IPS DF 4.7 (cell line): ENCODE measurements at regions not wholly inside any gene's neighbourhood (a gene's known extent, or its start where the extent isn't known, plus 50 kb on each side); places are given as distances from the start of the nearest gene placed in this dataset.

Experiments
- DNase-seq: peaks from one replicate; pipeline ENCODE4 v3.0.0-alpha.2; 2013; ENCODE audit warnings: low spot score; ENCODE audit errors: extremely low read depth

DNA sequence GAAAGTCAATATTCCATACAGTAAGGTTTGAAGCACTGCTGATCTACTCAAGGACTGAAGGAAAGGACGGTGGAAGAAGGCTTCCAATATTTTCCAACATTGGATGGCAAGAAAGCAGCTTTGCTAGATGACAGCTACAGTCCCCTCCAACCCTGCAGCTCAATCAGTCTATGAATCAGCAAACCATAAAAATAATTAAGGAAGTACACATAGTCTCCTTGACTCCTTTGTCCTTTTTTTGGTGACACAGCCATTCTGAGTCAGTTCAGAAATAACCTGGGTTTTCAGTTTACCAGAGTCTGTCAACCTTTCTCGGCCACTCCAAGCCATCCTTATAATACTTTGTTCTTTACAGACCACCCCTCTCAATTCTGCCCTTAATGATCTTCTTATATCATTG, 232.5 kb downstream of the IBTK start:
- DNase-seq: no peak

DNA sequence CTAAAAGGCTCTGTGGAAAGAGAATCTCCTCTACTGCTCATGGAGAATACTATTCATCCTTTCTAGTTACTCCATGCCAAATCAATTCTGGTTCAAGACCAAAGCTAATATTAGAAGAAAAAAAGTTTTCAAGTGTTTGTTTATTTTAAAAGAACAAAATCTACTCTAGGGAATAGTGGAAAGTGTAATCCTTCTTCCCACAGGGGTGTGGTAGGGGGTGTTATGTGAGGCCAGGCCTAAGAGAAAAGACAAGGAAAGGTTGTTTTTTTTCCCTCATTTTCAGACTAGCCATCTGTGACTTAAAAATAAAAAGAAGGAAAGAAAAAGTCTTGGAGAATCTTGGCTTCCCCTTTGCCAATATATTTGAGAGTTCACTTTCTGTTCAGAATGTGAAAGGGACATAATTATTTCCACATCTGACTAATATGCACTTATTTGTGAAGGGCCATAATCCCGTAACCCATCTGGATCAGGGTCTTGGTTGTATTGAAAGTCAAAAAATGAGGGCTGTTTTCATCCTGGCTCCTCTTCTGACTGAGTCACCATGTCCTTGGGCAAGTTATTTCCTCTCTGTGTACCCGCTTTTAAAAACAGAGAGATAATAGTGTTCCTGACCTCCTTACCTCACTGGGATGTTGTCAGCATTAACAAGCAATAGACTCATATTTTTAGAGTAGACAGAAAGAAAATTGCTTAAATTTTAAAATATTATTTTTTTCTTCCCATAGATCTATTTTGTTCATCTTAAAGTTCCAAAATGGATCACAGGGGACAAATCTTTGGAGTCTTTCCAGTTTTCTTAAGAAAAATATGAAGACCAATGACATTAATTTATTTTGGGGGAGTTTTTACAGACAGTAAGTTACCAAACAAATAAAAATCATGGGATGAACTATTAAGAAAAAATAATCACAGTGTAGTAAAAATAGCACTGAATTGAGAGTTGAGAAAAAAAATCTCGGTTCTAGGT, 233.7 kb downstream of the IBTK start:
- DNase-seq: no peak

DNA sequence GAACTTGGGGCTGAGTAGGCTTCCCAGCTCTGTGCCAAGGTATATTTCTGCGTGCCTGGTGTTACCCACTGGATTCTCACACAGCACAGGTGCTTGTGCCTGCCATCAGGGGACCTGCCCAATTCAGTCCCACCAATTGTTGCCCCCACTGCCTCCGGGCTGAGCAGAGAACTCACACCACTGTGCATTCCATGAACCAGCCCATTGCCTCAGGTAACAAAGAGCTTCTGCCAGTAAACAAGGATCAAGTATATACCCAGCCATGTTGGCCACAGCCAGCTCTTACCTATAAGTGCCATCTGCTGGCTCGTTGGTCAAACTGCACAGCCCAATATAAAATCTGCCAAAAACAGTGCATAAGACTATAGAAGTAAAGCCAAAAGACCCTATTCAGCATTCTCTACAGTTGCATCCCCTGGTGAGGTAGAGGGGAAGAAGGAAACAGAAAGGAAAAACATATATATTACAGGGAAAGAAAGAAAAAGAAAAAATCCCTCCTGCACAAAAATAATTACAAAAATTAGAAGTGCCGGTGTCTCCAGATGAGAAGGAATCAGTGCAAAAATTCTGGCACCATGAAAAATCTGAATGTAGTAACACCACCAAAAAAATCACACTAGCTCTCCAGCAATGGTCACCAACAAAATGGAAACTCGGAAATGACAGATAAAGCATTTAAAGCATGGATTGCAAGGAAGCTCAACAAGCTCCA, 241.4 kb downstream of the IBTK start:
- DNase-seq: peak; percentile 19

DNA sequence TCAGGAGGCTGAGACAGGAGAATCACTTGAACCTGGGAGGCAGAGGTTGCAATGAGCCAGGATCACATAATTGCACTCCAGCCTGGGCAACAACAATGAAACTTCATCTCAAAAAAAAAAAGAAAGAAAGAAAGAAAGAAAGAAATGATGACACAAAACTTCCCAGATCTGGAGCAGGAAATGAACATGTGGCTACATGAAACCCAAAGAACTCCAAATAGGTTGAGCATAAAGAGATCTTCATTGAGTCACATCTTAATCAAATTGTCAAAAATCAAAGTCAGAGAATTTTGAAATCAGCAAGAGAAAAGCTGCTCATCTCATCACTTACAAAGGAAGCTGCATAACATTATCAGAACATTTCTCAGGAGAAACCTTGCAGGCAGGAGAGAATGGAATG, 247.0 kb downstream of the IBTK start:
- DNase-seq: no peak

DNA sequence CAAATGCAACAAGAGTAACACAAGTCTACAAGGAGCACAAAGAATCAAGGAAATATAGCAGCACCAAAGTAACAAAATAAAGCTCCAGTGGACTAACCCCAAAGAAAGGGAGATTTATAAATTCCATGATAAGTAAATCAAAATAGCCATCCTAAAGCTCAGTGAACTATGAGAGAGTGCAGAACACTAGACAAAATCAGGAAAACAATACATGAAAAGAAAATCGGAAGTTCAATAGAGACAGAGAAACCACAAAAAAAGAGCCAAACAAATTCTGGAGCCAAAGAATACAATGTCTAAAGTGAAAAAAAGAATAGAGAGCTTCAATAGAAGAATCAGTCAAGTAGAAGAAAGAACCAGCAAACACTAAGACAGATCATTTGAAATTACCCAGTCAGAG, 247.3 kb upstream of the TENT5A start:
- DNase-seq: no peak

DNA sequence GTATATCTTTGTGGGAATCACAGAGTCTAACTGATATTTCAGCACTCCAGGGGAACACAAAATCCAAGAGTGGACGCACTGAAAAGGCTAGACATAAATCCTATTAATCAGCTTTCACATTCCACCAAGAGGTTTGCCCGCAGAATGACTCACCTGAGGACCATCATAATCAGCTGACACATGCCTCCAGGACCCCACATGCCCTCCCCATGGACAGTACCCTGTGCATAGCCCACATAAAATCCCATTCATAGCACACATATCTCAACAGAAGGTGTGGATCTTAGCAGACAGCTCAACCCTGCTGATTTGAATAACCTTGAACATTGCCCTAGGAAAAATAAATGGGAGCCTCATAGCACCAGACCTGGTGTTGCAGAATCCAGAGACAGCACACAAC, 246.8 kb upstream of the TENT5A start:
- DNase-seq: no peak

DNA sequence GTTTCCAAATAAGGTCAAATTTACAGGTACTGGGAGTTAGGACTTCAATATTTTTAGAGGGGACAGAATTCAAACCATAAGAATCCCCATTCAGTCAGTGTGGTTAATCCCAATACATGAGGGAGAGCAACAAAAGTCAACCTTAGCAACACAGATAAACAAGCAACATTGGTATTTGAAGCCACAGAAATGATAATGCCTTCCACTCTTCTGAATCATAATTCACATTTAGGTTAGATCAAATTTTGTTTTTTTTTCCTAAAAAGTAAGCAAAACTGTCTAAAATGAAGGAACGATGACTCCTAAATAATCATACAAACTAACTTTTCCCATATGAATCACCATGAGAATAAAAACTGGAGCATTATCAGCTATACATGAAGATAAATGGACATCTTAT, 246.0 kb upstream of the TENT5A start:
- DNase-seq: no peak

DNA sequence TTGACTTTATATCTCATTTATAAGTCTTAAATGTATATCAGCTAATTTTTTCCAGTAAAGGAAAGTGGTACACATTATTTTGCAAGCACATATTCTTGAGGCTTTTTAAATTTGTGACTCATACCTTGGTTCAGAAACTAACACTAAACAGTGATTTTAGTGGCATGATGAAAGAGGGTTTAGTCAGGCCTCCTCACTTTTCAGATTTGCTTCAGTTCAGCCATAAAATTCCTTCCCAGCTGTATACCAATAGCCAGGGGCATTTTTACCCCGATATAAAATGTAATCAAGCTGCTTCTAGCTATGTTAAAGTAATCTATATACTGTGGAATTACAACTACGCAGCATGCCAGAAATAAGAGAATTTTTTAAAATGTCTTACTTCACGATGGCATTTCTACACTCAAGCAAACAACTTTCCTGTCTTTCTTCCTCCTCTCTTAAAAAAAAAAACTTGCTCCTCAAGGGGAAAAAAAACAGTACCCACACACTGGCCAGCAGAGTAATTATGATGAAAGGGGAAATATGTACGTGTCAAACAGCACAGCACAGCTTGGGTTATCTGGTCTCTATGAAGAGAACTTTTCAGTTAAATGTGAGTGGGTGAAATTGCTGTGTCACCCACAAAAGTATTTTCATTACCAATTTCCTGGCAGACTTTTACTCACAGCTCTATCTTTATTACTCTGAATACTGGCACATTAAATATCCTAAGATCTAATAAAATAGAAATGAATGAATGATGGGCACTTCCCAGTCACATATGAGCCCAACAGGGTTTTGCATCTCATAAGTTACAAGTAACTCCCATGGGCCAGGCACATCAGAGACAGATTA, 244.8 kb upstream of the TENT5A start:
- no peak for DNase-seq

DNA sequence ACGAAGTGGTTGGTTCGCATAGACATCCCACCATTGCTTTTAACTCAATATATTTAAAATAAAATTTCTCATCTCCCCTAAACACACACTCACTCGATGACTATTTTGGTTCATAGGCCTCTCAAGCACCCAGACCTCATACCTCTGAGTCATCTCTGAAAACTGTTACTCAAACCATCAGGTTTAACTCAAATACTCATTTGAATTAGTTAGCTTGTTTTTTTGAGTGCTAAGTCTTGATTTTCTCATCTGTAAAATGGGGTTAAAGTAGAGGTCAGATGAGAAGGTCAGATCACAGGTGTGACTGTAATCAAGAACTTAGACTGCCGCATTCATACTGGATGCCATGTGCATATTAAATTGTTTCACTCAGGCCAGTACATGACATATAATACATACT, 243.9 kb upstream of the TENT5A start:
- DNase-seq: no peak

DNA sequence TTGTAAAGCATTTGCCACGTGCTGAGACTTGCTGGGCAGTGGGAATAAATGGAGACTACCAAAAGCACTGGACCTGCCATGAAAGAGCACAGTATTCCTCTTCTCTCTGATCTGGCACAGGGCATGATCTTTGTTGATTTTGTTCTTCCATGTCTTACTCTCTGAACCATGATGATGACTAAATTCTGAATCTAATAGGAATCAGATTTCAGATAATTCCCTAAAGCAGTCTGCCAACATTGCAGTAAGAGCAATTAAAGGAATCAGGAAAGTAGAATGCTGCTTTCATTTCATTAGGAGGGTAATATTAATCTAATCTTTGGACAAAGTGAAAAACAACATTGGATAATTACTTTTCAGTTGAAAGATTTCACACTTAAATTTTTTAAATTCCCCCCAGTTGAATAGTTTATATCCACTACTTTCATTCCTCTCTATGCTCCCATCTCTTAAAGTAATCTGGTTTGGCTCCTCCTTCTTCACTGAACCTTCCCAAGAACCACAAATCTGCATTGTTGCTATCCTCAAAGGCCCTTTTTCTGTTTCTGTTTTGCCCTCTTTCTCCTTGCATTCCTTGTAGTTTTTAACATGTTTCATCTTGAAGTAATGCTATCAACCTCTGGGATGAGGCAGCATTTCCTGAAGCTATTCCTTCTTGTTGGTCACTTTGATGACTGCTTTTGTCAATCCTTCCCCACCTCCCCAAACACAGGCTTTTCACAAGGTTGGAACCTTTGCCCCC, 243.2 kb upstream of the TENT5A start:
- no peak for DNase-seq

DNA sequence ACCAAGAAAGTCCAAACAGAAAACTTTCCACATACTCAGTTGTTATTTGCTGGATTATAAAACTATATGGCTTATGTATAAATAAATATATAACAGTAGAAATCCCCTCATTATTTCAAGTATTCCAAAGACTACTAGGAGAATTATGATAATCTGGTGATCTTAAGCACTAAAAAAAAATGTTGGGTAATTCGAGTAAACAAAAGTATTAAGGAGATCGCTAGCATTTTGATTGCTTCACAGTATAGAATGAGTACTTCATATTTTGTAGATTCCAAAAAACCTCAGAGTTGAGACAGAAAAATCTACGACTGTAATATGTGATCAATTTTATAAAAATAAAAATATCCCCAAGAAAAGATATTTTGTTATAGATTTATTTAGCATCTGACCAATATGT, 236.4 kb upstream of the TENT5A start:
- DNase-seq: no peak

DNA sequence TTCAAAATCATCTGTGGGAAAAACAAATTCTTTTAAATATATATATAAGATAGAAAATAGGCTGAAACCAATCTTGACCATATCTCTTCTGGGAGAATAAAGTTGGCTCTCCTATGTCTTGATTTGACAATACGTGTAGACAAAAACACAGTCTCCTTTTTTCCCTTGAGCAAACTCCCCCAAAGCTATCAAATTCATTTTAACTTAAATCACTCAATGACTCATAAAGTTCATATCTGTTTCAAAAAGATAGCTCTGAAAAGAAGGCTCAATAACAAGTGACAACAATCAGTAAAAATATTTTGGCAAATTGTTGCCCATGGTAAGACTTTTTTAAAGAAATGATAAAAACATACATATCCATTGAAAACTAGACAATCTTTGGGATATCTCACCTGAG, 236.0 kb upstream of the TENT5A start:
- no peak for DNase-seq

DNA sequence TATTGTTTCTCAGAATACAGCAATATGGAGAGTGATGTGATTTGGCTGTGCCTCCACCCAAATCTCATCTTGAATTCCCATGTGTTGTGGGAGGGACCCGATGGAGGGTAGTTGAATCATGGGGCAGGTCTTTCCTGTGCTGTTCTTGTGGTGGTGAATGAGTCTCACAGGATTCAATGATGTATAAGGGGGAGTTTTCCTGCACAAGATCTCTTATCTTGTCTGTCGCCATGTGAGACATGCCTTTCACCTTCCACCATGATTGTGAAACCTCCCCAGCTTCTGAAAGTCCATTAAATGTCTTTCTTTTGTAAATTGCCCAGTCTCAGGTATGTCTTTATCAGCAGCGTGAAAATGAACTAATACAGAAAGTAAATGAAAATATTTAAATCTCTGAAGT, 234.8 kb upstream of the TENT5A start:
- no peak for DNase-seq

DNA sequence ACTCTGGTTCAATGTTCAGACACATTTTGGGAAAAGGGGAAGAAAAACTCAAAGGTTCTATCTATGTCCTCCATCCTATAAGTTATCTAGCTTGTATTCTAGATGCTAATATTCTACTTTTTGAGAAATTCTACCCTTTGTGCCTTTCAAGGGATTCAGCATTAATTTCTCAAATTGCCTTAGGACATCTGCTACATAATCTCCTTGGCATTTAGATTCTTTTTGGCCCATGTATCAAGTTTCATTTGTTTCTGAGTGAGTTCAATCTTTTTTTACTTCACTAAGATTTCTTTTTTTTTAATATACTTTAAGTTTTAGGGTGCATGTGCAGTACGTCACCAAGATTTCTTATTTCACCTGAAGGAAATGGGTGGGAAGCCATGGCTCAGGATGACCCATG, 232.7 kb upstream of the TENT5A start:
- DNase-seq: no peak

DNA sequence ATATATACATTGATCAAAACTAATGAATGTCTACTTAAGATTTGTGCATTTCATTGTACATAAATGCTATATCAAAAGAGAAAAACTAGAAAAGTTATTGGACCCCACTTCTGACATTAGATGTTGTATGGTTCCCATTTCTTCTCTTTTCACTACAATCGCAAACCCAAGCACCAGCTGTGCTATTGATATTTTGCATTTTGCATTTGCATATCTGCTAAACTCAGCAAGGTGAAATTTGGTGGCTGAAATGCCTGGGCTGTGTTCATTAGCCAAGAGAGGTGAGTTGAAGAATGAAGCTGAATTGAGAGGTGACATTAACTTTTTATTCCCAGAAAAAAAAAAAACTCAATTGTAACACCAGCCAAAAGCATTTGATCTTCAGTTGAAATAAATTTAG, 232.1 kb upstream of the TENT5A start:
- DNase-seq: no peak

DNA sequence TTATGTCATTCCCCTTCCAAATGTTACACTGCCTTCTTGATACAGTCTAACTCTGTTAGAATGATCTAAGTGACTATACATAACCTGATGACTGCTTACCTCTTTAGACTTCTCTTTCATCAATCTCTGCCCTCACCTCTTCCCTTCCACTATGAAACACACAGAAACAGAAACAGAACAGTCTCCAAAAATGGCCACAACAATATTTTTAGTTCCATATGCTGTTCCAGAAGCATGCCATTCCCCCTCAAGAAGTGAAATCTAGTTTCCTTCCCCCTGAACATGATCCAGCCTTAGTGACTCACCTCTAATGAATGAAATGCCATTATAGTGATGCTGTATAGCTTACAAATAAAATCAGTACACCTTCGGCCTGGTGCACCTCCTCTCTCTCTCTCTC, 229.3 kb upstream of the TENT5A start:
- DNase-seq: no peak

DNA sequence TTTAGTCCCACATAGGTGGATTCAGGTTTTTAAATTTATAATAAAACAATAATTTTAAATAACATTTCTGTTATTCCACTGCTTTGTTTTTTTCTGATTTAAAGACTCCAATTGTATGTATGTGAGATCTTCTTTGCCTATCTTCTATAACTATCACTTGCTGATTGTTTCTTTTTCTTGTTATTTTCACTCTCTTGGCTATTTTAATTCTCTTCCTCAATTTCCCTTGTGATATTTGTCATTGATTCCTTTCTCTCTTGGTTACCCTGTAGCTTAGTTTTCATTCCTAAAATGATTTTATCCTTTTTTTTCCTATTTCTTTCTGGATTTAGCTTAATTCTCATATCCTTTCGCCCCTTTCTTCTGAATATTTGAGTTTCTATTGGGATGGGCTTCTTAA, 227.3 kb upstream of the TENT5A start:
- DNase-seq: no peak

DNA sequence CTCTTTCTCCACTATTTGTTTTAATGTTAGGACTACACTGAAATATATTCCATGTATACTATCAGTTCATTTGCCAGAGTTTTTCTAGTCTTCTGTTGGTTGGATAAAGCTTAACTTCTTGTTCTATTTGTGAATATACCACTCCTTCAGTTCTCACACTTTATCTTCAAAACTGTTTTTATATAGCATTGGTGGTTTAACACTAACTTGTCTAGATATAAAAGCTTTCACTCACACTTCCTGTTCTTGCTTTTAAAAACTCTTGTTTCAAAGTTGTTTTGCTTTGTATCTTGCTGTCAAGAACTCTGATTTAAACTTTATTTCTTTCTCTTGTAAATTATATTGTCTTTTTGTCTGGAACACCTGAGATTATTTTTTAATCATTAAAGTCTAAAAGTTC, 226.8 kb upstream of the TENT5A start:
- no peak for DNase-seq

DNA sequence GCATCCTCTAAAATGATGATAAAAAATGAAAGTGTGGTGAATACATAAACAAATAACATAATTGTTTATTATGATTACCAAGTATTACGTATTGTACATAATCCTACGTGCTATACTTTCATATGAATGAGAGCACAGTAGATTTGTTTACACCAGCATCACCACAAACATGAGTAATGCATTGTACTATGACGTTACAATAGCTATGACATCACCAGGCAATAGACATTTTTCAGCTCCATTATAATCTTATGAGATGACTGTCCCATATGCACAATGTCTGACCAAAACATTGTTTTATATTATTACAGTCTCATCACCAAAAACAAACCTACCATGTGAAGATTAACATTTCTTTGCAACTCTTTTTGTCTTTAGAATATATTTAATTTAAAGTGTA, 225.7 kb upstream of the TENT5A start:
- no peak for DNase-seq

DNA sequence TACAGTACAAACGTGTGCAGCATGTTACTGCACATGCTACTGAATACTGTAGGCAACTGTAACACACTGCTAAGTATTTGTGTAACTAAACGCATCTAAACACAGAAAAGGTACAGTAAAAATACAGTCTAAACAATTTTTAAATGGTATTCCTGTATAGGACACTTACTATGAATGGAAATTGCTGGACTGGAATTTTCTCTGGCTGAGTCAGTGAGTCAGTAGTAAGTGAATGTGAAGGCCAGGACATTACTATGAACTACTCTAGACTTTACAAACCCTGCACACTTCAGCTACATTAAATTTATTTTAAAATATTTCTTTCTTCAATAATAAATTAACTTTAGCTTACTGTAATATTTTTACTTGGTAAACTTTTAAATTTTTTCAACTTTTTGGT, 225.0 kb upstream of the TENT5A start:
- no peak for DNase-seq

DNA sequence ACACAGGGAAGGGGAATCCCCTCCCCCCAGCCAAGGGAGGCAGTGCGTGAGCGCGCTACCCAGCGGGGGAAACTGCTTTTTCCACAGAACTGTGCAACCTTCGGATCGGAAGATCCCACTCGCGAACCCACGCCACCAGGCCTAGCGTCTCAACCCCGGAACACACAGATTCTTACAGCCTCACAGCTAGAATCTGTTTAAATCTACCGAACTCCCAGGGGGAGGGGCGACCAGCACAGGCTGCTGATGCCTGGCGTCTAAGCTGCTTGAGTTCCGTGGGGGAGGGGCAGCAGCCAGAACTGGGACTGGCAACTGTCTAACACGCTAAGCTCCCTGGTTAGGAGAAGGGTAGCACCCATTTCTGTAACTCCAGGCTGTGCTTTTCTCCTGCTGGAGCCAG, 217.3 kb upstream of the TENT5A start:
- DNase-seq: no peak
